GM23248 (cell line): ENCODE measurements at regions not wholly inside any gene's neighbourhood (a gene's known extent, or its start where the extent isn't known, plus 50 kb on each side); places are given as distances from the start of the nearest gene placed in this dataset.

Experiments
- EZH2 ChIP-seq: fragments of 200-600 bp; sonication (generic); IDR thresholded peaks from 2 replicates; pipeline ENCODE4 v1.6.1; 2018; ENCODE audit warnings: antibody characterized with exemption, mild to moderate bottlenecking; ENCODE audit not compliant: insufficient read depth, poor library complexity, severe bottlenecking
- EZH2phosphoT487 ChIP-seq: fragments of 200-600 bp; sonication (generic); IDR thresholded peaks from 2 replicates; pipeline ENCODE4 v1.6.1; 2018; ENCODE audit warnings: antibody characterized with exemption, moderate library complexity, mild to moderate bottlenecking, low read depth; ENCODE audit not compliant: insufficient read depth

GRCh38 chr2:182622231-182622630, 93.8 kb upstream of the DNAJC10 start:
- TF ChIP-seq EZH2phosphoT487 (no peak), EZH2 (no peak)
